ENCODE measurements at regions not wholly inside any gene's neighbourhood (a gene's known extent, or its start where the extent isn't known, plus 50 kb on each side); places are given as distances from the start of the nearest gene placed in this dataset.
A peak's percentile ranks its signal among the peaks of the same experiment; 100 is the strongest.
"Not testable (repeated sequence)": the region's sequence is repeated elsewhere in the genome, so short reads cannot be mapped to it uniquely, and the experiment has no call there.

DNA sequence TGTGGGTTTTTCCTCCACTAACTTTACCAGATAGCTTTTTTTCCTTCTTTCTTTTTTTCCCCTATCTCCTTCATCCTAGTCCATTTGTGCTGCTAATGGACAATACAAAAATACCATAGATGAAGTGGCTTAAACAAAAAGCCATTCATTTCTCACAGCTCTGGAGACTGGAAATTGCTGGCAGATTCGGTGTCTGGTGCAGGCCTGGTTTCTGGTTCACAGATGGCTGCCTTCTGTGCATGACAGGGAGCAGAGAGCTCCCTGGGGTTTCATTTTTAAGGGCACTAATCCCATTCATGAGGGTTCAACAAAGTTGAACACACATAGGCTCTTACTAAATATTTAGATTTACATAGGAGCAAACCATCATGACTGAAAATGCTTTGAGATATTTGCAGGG lies 467.4 kb downstream of the TYW1 start:
- DNase-seq (ENCODE audit: low read depth), result no peak

GRCh38 chr7:67466109-67466508 lies 469.5 kb downstream of the TYW1 start:
- DNase-seq (ENCODE audit: low read depth), result no peak

GRCh38 chr7:67470256-67470751 lies 473.7 kb downstream of the TYW1 start:
- DNase-seq (ENCODE audit: low read depth), result no peak

DNA sequence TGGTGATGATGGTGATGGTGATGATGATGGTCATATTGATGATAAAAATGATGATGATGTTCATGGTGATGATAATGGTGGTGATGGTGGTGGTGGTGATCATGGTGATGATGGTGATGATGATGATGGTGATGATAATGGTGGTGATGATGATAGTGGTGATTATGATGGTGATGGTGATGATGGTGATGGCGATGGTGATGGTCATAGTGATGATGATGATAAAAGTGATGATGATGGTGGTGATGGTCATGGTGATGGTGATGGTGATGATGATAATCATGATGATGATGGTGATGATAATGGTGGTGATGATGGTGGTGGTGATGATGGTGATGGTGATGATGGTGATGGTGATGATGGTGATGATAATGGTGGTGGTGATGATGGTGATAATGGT lies 478.7 kb downstream of the TYW1 start:
- no peak for DNase-seq (ENCODE audit: low read depth)

GRCh38 chr7:67478066-67478465 lies 481.4 kb downstream of the TYW1 start:
- DNase-seq (ENCODE audit: low read depth), result peak; percentile 12

DNA sequence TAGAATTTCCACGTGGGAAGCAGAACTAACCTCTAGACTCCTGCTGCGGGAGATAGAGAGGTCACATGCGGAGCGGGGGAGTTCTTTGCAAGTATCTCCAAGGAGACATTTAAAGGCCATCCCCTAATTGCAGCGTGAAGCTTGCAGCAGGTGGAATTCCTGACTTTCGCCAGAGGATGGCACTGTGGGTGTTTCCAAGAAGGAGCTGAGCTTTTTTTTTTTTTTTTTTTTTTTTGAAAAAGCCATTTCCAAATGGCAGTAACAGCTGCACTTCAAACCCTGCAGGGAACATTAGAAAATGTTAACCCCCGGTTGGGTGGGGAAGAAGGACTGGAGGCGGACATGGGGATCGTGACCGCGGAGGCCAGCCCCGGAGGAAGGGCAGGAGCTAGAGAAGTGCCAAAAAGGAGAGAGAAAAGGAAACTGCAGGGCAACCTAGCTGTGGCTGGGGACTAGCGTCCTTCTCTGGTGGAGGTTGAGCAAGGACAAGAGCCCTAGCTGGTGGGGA lies 487.7 kb downstream of the TYW1 start:
- DNase-seq (ENCODE audit: low read depth), result peak; percentile 42

GRCh38 chr7:67486401-67486800 lies 489.8 kb downstream of the TYW1 start:
- DNase-seq (ENCODE audit: low read depth), result no peak

- no peak for DNase-seq (ENCODE audit: low read depth)
These were observed 490.7 kb downstream of the TYW1 start for GRCh38 chr7:67487316-67487715.

- peak; percentile 7 for DNase-seq (ENCODE audit: low read depth)
These were observed 493.2 kb downstream of the TYW1 start for GRCh38 chr7:67489881-67490280.

- no peak for DNase-seq (ENCODE audit: low read depth)
These were observed 496.7 kb downstream of the TYW1 start for GRCh38 chr7:67493366-67493765.

DNA sequence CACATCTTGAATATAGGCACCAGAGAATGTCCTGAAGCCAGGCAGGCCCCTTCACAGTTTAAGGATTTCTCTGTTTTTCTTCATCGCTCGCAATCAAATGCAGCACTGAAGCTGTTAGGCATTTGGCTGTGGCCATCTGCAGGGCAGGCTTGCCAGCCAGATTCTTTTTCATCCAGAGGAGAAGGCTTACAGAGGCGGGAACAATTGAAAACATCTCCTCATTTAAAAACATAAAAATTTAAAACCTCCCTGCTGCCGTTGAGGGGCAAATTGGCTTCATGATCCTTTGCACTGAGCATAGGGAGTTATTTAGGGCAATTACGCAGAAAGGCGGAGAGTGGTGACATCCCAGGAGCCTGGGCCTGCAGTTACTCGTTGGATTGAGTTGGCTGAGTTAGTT lies 500.0 kb downstream of the TYW1 start:
- DNase-seq (ENCODE audit: low read depth), result no peak

- not testable (repeated sequence) for DNase-seq (ENCODE audit: low read depth)
These were observed 501.3 kb downstream of the TYW1 start for GRCh38 chr7:67497914-67498313.

GRCh38 chr7:67502929-67503328 lies 506.3 kb downstream of the TYW1 start:
- no peak for DNase-seq (ENCODE audit: low read depth)

DNA sequence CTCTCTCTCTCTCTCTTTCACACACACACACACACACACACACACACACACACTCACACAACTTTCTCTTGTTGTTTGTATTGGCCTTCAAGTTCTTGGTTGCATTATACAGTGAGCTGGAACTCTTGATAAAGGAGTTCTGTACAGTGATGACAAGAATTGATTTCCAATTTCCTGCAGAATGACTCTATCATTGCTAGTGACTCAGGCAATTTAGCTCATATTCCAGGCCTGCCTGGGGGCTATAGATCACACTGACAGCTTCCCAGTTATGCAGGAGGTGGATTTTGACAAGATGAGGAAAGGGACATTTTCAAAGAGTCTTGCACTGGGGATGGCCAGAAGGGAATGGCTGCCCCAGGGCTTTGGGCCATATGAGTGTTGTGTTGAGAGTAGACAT lies 508.8 kb downstream of the TYW1 start:
- no peak for DNase-seq (ENCODE audit: low read depth)

- DNase-seq (ENCODE audit: low read depth), result no peak
These were observed 515.8 kb downstream of the TYW1 start for GRCh38 chr7:67512481-67512880.

DNA sequence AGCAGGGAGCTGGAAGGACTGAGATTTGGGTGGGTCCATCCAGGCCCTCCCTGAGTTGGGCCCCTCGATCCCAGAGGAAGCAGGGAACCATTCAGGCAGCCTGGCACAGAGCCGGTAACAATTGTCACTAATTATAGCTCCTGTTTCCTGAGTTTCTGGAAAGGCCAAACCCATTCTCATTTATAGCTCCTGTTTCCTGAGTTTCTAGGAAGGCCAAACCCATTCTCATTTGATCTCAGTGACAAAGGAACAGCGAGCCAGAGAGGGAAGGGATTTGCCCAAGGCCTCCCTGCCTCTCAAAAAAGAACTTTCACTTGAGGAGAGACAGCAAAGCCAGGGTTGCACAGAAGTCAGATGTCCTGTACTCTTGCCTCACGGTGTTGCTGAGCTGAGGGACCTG lies 521.9 kb downstream of the TYW1 start:
- no peak for DNase-seq (ENCODE audit: low read depth)

DNA sequence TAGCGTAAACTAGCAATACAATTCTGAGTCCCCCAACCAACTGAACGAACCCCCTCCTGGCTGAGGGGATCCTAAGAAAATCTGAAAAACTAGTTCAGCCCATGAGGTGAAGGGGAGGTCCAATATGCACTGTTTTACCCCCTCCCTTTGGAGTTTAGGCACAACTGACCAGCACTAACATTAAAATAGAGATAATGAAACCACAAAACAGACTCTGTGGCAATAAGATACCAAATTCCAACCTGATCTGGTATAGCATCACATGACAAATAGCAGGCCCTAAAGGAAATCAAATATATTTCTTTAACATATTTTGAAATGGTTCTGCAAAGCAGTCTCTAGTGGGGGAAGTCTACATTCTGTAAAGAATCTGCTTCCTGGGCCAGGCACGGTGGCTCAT lies 522.5 kb downstream of the TYW1 start:
- no peak for DNase-seq (ENCODE audit: low read depth)

DNA sequence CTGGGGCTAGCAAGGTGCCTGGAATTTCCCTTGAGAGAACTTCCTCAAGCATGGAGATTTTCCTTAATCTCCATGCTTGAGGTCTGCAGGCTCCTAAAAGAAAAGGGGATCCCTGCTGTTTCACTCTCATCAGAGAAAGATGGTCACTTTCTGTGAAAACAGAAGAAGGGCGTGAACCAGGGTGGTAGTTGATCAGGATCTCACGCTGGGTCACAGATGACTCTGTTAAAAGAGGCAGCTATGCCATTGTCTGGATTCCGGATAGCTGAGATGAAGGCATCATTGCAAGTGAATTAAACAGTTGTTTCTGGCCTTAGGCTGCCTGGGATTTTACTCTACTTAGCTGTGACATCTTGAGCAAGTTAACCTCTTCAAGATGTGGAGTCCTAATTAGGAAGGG lies 525.9 kb downstream of the TYW1 start:
- DNase-seq (ENCODE audit: low read depth), result no peak

DNA sequence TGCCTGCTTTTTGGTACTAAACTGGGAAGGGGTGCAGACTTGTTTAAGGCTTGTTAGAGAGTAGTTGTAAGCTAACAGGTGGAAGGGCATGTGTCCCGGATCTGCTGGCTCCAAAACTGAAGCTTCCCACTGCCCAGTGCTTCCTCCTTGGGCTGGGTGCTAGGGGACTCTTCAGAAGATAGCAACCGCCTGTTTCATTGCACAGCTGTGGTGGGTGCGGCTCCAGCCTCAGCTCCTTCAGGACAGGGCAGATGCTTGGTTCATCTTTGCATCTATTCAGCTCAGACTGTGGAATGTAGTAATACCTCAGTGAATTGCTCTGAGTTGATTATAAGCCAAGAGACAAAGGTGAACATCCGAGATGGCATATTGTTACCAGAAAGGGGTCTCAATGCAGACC lies 527.1 kb downstream of the TYW1 start:
- no peak for DNase-seq (ENCODE audit: low read depth)

DNA sequence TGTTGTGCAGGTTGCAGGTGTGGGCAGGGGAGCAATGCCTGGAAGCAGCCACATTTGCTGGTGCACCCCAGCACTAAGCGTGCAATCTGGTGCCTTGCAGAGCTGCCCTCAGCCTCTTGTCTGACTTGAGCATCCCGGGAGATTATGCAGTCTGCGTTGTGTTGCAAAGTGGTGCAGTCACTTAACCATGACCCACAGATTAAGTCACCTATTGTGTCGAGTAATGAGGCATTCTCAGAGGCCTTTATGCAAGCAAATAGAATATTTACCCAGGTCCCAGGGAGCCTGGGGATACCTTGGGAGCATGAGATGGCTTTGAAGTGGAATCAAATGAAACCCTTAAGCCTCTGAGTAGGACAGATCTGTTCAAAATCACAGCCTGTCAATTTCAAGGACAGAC lies 529.0 kb downstream of the TYW1 start:
- DNase-seq (ENCODE audit: low read depth), result no peak

DNA sequence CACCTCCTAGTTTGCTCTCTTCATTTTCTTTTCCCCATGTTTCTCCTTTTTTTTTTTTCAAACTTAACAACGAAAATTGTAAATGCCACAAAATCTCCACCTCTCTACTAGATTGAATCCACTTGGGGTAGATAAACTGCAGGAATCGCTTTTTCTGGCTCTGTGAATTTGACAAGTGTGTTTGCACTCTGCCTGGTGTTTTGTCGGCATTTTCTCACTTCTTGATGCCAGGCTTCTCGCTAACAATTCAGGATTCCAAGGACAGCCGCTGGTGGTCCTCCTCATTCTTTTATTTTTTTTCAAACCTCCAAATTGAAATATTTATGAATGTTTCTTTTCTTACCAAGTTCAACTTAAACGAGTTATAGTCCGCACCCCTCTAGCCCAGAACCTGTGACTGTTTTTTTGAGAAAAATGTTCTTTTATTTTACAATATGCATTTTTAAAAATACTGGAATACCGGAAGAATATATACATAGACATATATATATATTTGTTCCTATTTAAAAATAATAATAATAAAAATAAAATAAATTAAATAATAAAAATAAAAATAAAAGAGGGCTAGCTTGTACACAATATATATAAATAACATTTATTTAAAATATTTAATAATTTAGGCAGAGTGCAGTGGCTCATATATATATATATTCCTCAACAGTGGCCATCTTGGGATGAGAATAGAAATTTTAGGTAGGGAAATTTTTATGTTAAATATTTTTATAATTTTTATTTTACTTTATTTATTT lies 538.8 kb downstream of the TYW1 start:
- DNase-seq (ENCODE audit: low read depth), result no peak

- no peak for DNase-seq (ENCODE audit: low read depth)
These were observed 546.3 kb downstream of the TYW1 start for GRCh38 chr7:67542916-67543315.

GRCh38 chr7:67547183-67547907 lies 550.7 kb downstream of the TYW1 start:
- DNase-seq (ENCODE audit: low read depth), result no peak

Data from HT1080 (cell line).